GM18951 (cell line): ENCODE measurements at regions not wholly inside any gene's neighbourhood (a gene's known extent, or its start where the extent isn't known, plus 50 kb on each side); places are given as distances from the start of the nearest gene placed in this dataset.

ENCODE experiments used
- POLR2A ChIP-seq: IDR thresholded peaks from 4 replicates; pipeline ENCODE4 v1.6.1; 2011; ENCODE audit warnings: mild to moderate bottlenecking; ENCODE audit not compliant: insufficient read length, insufficient read depth; ENCODE audit errors: extremely low read depth
- in situ Hi-C: fragments of 300-500 bp; cut with MboI; formaldehyde crosslinking; loops from one replicate; pipeline ENCODE4 v1.12.0; 2022; ENCODE audit warnings: low sequenced_read_pairs, mixed read lengths, inconsistent platforms; ENCODE audit not compliant: unreplicated experiment

DNA sequence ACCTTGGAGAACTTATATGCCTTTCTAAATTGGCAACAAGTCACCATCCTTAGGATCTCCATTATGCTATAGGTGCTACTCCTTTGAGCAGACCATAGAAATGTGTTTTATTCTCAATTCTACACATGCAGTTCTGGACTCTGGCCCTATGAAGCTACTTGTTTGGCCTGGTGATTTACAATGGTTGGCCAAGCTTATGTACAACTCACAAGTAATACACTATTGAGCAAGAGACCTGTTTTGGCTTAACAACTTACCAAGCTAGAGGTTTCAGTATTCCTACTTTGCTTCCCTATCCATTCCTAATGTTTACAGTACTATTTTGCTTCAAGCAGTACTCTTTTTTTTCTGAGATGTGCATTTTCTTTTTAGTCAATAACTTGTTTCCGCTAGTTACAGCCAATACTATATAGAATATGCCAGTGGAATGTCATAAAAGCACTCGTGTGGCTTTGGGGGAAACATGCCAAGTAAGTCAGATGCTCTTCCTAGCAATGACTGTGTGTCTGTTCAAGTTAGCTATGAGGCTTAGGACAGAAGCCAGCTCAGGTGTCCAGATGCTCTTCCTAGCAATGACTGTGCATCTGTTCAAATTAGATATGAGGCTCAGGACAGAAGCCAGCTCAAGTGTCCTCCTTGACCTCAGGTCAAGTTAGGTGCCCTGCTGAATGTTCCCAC, 174.9 kb upstream of the SEMA6D start:
- TF ChIP-seq POLR2A = no peak
- in situ Hi-C loops = no loop called here

- in situ Hi-C loops = no loop called here
- no peak for TF ChIP-seq POLR2A
These were observed 169.1 kb upstream of the SEMA6D start for GRCh38 chr15:47548231-47548630.

DNA sequence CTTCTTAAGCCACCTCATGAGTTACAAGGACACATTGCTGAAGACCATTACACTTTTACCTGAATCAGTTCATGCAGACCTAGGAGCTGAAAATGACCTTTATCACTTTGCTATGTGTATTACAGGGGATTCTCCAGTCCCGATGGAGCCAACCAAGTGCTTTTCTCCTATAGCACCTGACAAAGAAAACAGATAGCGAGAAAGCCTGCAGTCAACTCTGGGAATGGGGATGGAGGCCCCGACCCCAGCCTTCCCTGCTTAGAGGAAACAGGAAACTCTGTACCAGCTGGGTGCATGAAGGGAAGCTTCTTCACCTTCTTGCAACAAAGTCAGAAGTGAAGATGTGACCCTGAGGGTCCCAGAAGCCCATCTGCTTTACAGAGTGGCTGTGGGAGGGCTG, 168.3 kb upstream of the SEMA6D start:
- in situ Hi-C loops = no loop called here
- TF ChIP-seq POLR2A = no peak

- in situ Hi-C loops = no loop called here
- no peak for TF ChIP-seq POLR2A
These were observed 166.2 kb upstream of the SEMA6D start for GRCh38 chr15:47551079-47551478.

GRCh38 chr15:47551546-47551945, 165.8 kb upstream of the SEMA6D start:
- TF ChIP-seq POLR2A = no peak
- in situ Hi-C loops = no loop called here

DNA sequence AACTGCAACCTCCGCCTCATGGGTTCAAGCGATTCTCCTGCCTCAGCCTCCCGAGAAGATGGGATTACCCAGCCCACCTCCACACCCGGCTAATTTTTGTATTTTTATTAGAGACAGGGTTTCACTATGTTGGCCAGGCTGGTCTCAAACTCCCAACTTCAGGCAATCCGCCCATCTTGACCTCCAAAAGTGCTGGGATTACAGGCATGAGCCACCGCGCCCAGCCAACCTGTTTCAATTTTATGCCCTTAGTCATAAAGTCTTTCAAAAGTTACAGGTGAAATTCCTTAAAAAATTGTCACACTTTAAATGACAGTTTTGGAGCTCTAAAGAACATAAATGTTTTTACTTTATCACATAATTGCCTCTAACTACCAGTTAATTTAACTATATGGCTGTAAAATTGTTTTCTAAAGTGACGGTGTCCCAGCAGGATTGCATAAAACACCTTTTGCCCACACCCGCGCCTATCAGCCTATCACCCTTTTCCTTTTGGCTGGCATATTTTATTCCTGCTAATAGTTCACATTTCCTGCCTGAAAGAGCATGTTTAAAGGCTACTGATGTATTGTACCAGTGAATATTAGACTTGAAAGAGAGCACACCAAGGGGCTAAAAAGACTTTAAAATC, 164.2 kb upstream of the SEMA6D start:
- TF ChIP-seq POLR2A = no peak
- in situ Hi-C loops = no loop called here

DNA sequence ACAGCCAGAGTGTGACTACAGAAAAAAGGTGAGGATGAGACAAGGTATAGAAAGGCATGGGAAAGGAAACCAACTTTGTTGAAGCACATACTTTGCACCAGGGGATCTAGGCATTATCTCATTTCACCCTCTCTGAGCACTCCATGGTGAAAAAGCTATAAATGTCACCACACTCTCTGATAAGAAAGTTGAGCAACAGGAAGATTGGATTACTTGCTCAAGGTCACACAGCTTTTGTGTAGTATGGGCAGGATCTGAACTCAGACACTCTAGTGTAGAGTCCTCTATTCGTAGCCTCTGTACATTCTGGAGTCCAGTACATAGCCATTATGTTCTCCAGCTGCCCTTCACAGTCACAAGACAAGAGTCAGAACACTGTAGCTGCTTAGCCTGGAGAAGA, 163.4 kb upstream of the SEMA6D start:
- in situ Hi-C loops = no loop called here
- TF ChIP-seq POLR2A = no peak

- TF ChIP-seq POLR2A = no peak
- in situ Hi-C loops = no loop called here
These were observed 156.2 kb upstream of the SEMA6D start for GRCh38 chr15:47561102-47561501.

- in situ Hi-C loops = no loop called here
- no peak for TF ChIP-seq POLR2A
These were observed 151.4 kb upstream of the SEMA6D start for GRCh38 chr15:47565949-47566348.

DNA sequence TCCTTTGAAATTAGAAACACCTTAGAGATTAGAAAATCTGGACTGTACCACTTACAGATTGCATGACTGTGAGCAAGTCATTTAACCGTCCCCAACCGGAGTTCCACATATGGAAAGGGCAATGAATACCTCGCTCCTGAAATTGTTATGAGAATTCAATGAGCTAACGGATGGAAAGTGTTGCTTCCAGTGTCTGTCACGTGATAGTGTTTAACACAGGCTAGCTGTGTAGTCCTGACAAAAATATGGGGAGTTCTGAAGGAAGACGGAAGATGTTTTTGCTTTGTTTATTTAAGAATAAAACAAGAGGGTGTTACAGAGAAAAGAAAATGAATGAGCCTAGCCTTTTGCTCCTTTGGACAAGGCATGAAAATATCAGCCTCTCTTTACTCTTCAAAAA, 150.7 kb upstream of the SEMA6D start:
- in situ Hi-C loops = no loop called here
- TF ChIP-seq POLR2A = no peak

GRCh38 chr15:47568030-47568429, 149.3 kb upstream of the SEMA6D start:
- in situ Hi-C loops = no loop called here
- TF ChIP-seq POLR2A = no peak

DNA sequence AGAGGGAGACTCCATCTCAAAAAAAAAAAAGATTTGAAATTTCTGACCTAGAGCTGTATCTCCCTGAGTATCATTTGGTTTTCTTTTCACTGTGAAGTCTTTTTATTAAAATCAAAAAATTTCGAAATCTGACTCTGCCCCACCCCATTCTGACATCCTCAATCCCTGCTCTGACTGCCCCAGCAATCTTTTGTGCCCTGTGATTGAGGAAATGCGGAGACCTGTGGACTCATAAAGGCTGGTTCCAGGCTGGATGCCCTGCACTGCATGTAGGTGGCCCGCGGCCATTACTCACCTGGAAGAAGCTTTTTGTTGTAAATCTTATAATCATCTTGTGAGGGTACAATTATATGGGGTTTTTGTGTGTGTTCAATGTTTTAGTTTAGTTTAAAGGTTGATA, 147.3 kb upstream of the SEMA6D start:
- TF ChIP-seq POLR2A = no peak
- in situ Hi-C loops = no loop called here

GRCh38 chr15:47570451-47570850, 146.9 kb upstream of the SEMA6D start:
- in situ Hi-C loops = no loop called here
- no peak for TF ChIP-seq POLR2A

DNA sequence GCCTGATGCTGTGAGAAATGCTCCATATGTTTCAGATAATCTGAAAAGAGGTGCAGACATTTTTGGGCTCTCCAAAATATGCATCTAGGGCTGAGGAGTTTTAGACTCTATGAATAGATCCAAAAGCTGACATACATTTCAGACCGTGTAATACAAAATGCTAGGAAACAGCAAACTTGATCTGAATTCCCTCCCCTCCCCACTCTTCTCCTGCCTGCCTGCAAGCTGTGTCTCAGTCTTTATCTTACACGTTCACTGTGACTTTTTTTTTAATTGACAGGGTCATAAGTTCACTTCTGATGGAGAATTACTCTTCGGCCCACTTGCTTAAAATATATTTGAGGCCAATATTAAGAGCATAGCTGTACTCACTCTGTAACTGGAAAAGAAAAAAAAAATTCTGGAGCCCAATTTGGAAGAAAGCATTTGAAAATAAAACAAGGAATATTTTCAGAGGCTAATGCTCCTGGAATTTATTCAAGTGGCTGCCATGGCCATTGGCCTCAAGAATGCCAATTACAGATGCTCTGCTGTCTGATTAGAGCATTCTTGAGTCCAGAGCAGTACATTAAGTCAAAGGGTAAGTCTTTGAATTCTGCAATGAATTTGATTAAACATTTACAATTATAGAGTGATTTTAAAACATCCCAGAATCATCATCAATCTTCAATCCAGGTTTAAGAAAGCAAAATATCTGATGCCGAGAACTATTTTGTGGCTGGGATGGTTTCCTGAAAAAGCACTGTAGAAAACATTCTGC, 146.2 kb upstream of the SEMA6D start:
- TF ChIP-seq POLR2A = no peak
- in situ Hi-C loops = no loop called here

DNA sequence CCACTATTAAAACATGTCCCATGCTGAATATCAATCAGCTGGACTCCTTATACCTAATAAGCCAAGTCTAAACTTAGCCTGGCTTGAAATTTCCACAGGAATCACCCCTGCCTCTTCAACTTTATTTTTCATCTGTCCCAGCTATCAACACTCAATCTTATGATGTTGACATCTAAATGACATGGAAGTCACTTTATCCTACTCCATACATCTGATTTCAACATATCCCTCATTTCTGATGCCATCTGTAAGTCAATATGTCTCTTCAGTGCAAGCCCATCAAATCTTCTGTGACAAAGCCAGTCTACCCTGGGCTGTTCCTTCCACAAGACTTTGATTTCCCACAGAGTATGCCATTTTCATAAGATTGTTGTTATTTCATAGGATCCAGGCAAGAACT, 143.6 kb upstream of the SEMA6D start:
- in situ Hi-C loops = no loop called here
- no peak for TF ChIP-seq POLR2A
